HCT116 (cell line): ENCODE measurements at regions not wholly inside any gene's neighbourhood (a gene's known extent, or its start where the extent isn't known, plus 50 kb on each side); places are given as distances from the start of the nearest gene placed in this dataset.

Source experiments
- ATAC-seq: fragments of 200-7000 bp; cut with Tn5 transposase; 2 replicates; pipeline ENCODE4 v1.9.1; 2020; ENCODE audit warnings: mild to moderate bottlenecking, moderate library complexity
- BruUV-seq: library from RNA; stranded (reverse); fragments of 400-500 nt; replicated peaks from 2 replicates; lab custom pipeline; 2021; lab: Mats Ljungman, UMichigan
- CTCF ChIA-PET: fragments of 300-600 bp; sonication (Branson Sonifier 250); formaldehyde crosslinking; loops from one replicate; lab custom pipeline; 2021; ENCODE audit warnings: antibody characterized with exemption; lab: Charles Lee
- POLR2A ChIA-PET: fragments of 300-600, 350-600 bp; sonication (Branson Sonifier 250); formaldehyde crosslinking; loops from one replicate; lab custom pipeline; 2021; ENCODE audit warnings: antibody characterized with exemption; lab: Charles Lee
- RAD21 ChIA-PET, 2 experiments: fragments of 300-600 bp; sonication (Branson Sonifier 250); formaldehyde crosslinking; loops; one replicate each; lab custom pipeline; 2023; ENCODE audit warnings: low total read pairs in 2 of 2; ENCODE audit not compliant: uncharacterized antibody in 2 of 2, unreplicated experiment in 2 of 2, low non-redundant PET in 1 of 2; lab: Charles Lee
- DNase-seq: peaks from one replicate; pipeline ENCODE4 v3.0.0-alpha.2; 2010; ENCODE audit warnings: low read depth, low spot score
- H2AFZ ChIP-seq: fragments of 200-600 bp; shearing (Covaris generic), sonication (generic); 2 replicates; pipeline ENCODE4 v1.6.1; 2017; ENCODE audit warnings: low read depth, mixed run types, mixed read lengths, antibody characterized with exemption, low read length; ENCODE audit not compliant: poor library complexity, severe bottlenecking
- H3K27ac ChIP-seq: 2 replicates; pipeline ENCODE4 v1.5.1; 2012; ENCODE audit warnings: low read depth, low read length
- H3K27me3 ChIP-seq: fragments of 200-600 bp; sonication (generic); 2 replicates; pipeline ENCODE4 v1.6.1; 2016; ENCODE audit warnings: mixed run types, low read length, mixed read lengths; ENCODE audit not compliant: insufficient read depth
- H3K36me3 ChIP-seq, 2 experiments: fragments of 200-500 bp in 1 of 2; fragments of 200-600 bp in 1 of 2; sonication (Bioruptor generic) in 1 of 2; sonication (generic) in 1 of 2; 2 replicates each; pipeline versions ENCODE4 v1.5.1 to v1.6.1; 2014 to 2016; ENCODE audit warnings: low read length in 2 of 2, inconsistent platforms in 1 of 2, mixed read lengths in 1 of 2, mixed run types in 1 of 2; ENCODE audit not compliant: insufficient read depth in 2 of 2, control insufficient read depth in 1 of 2
- H3K4me1 ChIP-seq, 2 experiments: fragments of 200-600 bp in 1 of 2; sonication (generic) in 1 of 2; 2 replicates each; pipeline versions ENCODE4 v1.5.1 to v1.6.1; 2012 to 2017; ENCODE audit warnings: low read length in 2 of 2, inconsistent platforms in 1 of 2, mild to moderate bottlenecking in 1 of 2, mixed read lengths in 1 of 2, mixed run types in 1 of 2, moderate library complexity in 1 of 2; ENCODE audit not compliant: insufficient read depth in 2 of 2, control insufficient read depth in 1 of 2
- H3K4me2 ChIP-seq: fragments of 200-600 bp; sonication (generic); 2 replicates; pipeline ENCODE4 v1.6.1; 2017; ENCODE audit warnings: mixed run types, low read length, mixed read lengths
- H3K4me3 ChIP-seq, 2 experiments: fragments of 200-600 bp in 1 of 2; sonication (generic) in 1 of 2; replicated peaks in 1 of 2; 2 replicates each; pipeline ENCODE4 v1.5.1; 2011 to 2016; ENCODE audit warnings: low read length in 2 of 2, control low read depth in 1 of 2, low read depth in 1 of 2, mild to moderate bottlenecking in 1 of 2, mixed read lengths in 1 of 2, mixed run types in 1 of 2
- H3K79me2 ChIP-seq: fragments of 200-600 bp; sonication (generic); 2 replicates; pipeline ENCODE4 v1.6.1; 2017; ENCODE audit warnings: mild to moderate bottlenecking, mixed run types, low read length, moderate library complexity, mixed read lengths; ENCODE audit not compliant: insufficient read depth
- H3K9ac ChIP-seq: fragments of 200-600 bp; sonication (generic); 2 replicates; pipeline ENCODE4 v1.6.1; 2016; ENCODE audit warnings: low read length, mixed read lengths
- H3K9me2 ChIP-seq: fragments of 200-600 bp; sonication (generic), shearing (Covaris generic); 2 replicates; pipeline ENCODE4 v1.6.1; 2017; ENCODE audit warnings: mixed run types, mild to moderate bottlenecking, moderate library complexity; ENCODE audit not compliant: insufficient read depth
- H3K9me3 ChIP-seq, 2 experiments: fragments of 200-500 bp in 1 of 2; fragments of 200-600 bp in 1 of 2; sonication (Bioruptor generic) in 1 of 2; sonication (generic) in 1 of 2; 2 replicates each; pipeline ENCODE4 v1.6.1; 2014 to 2017; ENCODE audit warnings: low read length in 2 of 2, mixed read lengths in 2 of 2, inconsistent platforms in 1 of 2, low read depth in 1 of 2, mild to moderate bottlenecking in 1 of 2, mixed run types in 1 of 2, moderate library complexity in 1 of 2; ENCODE audit not compliant: control insufficient read depth in 1 of 2, insufficient read depth in 1 of 2
- H4K20me1 ChIP-seq: fragments of 200-600 bp; sonication (generic), shearing (Covaris generic); 2 replicates; pipeline ENCODE4 v1.6.1; 2017; ENCODE audit warnings: mixed run types, mild to moderate bottlenecking, moderate library complexity; ENCODE audit not compliant: insufficient read depth
- CBX3 ChIP-seq: IDR thresholded peaks from 2 replicates; pipeline ENCODE4 v1.6.1; 2012; ENCODE audit warnings: low read depth
- CEBPB ChIP-seq: IDR thresholded peaks from 2 replicates; pipeline ENCODE4 v1.6.1; 2012; ENCODE audit warnings: low read depth
- ELF1 ChIP-seq: IDR thresholded peaks from 2 replicates; pipeline ENCODE4 v1.6.1; 2012; ENCODE audit warnings: low read depth, borderline replicate concordance
- EZH2phosphoT487 ChIP-seq: fragments of 200-600 bp; IDR thresholded peaks from 2 replicates; pipeline ENCODE4 v1.6.1; 2018; ENCODE audit warnings: antibody characterized with exemption, borderline replicate concordance
- FOSL1 ChIP-seq: IDR thresholded peaks from 2 replicates; pipeline ENCODE4 v1.6.1; 2012; ENCODE audit warnings: low read depth
- JUND ChIP-seq: IDR thresholded peaks from 2 replicates; pipeline ENCODE4 v1.6.1; 2012
- POLR2A ChIP-seq: IDR thresholded peaks from 2 replicates; pipeline ENCODE4 v1.7.0; 2011; ENCODE audit warnings: borderline replicate concordance; ENCODE audit not compliant: insufficient read depth, insufficient read length; ENCODE audit errors: extremely low read depth
- SIN3A ChIP-seq: IDR thresholded peaks from 2 replicates; pipeline ENCODE4 v1.6.1; 2012; ENCODE audit warnings: low read depth
- SRF ChIP-seq: IDR thresholded peaks from 2 replicates; pipeline ENCODE4 v1.6.1; 2012; ENCODE audit warnings: low read depth
- YY1 ChIP-seq: IDR thresholded peaks from 2 replicates; pipeline ENCODE4 v1.6.1; 2011; ENCODE audit warnings: low read length, low read depth, moderate library complexity, mild to moderate bottlenecking; ENCODE audit not compliant: insufficient replicate concordance; ENCODE audit errors: extremely low read depth
- ZFX ChIP-seq: fragments of 450-650 bp; IDR thresholded peaks from 2 replicates; pipeline ENCODE4 v1.6.1; 2017
- ZNF274 ChIP-seq: fragments of 200-500 bp; sonication (Bioruptor generic); IDR thresholded peaks from 2 replicates; pipeline ENCODE4 v1.6.1; 2014; ENCODE audit warnings: mild to moderate bottlenecking, low read depth, low read length, inconsistent platforms
- intact Hi-C: fragments of 100-400 bp; cut with micrococcal nuclease; formaldehyde crosslinking; loops from 2 replicates; pipeline ENCODE4 v1.10.0; 2022
- TF ChIP-seq, protein P1 (sequence below): IDR thresholded peaks from 2 replicates; pipeline ENCODE4 v1.6.1; 2011; ENCODE audit warnings: mild to moderate bottlenecking, low read length, moderate library complexity; ENCODE audit not compliant: insufficient replicate concordance; ENCODE audit errors: extremely low read depth
- TF ChIP-seq, protein P2 (sequence below): IDR thresholded peaks from 2 replicates; pipeline ENCODE4 v1.6.1; 2012
- TF ChIP-seq, protein P3 (sequence below): IDR thresholded peaks from 2 replicates; pipeline ENCODE4 v1.6.1; 2012
- TF ChIP-seq, protein P4 (sequence below): IDR thresholded peaks from 2 replicates; pipeline ENCODE4 v1.6.1; 2012; ENCODE audit warnings: low read depth
- TF ChIP-seq, protein P5 (sequence below), 3 experiments: fragments of 200-600 bp in 1 of 3; sonication (generic) in 1 of 3; IDR thresholded peaks in 2 of 3; conservative IDR thresholded peaks in 1 of 3; 2 replicates each; pipeline ENCODE4 v1.5.1; 2012 to 2017; ENCODE audit warnings: low read depth in 2 of 3, low read length in 2 of 3, antibody characterized with exemption in 1 of 3, borderline replicate concordance in 1 of 3, control low read depth in 1 of 3, mild to moderate bottlenecking in 1 of 3, mixed read lengths in 1 of 3, mixed run types in 1 of 3, moderate library complexity in 1 of 3; ENCODE audit not compliant: insufficient read depth in 1 of 3

DNA sequence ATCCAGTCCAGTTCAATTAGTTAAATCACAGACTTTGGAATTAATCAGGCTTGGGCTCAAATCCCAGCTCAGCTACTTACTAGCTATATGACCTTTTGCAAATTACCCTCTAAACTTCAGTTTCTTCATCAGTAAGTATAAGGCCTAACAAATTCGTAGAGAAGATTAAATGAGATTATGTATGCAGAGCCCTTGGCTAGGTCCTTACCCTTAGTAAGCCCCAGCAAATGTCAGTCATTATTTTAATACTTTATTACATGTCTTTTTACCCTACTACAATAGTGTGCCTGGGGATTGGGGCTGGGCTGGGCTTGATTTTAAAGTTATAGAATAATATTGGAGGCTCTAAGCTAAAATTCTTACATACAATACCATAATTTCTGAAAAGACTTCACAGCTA is 326.1 kb upstream of the PREP start (continued):
- TF ChIP-seq, protein P1, sequence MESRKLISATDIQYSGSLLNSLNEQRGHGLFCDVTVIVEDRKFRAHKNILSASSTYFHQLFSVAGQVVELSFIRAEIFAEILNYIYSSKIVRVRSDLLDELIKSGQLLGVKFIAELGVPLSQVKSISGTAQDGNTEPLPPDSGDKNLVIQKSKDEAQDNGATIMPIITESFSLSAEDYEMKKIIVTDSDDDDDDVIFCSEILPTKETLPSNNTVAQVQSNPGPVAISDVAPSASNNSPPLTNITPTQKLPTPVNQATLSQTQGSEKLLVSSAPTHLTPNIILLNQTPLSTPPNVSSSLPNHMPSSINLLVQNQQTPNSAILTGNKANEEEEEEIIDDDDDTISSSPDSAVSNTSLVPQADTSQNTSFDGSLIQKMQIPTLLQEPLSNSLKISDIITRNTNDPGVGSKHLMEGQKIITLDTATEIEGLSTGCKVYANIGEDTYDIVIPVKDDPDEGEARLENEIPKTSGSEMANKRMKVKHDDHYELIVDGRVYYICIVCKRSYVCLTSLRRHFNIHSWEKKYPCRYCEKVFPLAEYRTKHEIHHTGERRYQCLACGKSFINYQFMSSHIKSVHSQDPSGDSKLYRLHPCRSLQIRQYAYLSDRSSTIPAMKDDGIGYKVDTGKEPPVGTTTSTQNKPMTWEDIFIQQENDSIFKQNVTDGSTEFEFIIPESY, result no peak
- TF ChIP-seq ZNF274 (no peak), YY1 (no peak)
- TF ChIP-seq, all 23 proteins: peak for 0

DNA sequence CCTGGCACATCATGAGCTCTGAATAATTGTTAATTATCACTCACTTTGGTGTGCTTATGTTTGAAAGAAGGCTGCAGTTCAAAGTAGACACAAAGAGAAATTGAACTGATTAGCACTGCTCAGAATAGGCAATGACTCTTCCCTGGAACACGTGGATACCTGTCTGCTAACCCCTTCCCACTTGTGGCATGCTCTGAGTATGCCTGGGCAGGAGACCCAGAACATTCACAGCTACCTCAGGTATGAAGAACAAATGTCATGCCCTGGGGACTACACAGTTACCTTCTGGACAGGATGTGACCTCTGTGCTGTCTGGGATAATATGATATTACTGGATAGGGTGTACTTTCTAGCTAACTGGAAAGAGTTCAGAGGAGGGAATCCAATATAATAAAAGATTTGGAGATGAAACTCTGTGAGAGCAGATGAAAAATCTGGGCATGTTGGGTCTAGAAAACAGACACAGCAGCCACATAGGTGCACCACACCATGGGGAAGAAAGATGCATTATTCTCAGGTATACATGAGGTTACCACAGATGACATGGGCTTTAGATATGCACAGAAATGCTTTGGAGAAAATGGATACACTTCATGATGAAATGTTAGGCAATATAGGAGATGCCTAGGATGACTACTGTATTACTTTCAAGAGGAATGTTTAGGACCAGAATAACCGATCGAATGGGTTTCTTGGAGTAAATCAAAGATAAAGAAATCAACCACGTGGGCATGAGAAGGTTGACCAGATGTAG is 324.2 kb upstream of the PREP start:
- H3K27me3 ChIP-seq, result no peaks in the 10 kb centered on the region
- ChIA-PET POLR2A (no interaction called here), RAD21 (no interaction called here), CTCF (interaction anchor here (0.9 to 1.4 kb wide), 2 partner anchors 14 to 243 kb away, joined by 3 read pairs; no protein-coding TSS in a partner anchor)
- H3K9me3 ChIP-seq, result no peaks in the 10 kb centered on the region
- H3K4me1 ChIP-seq, result no peaks in the 10 kb centered on the region
- H3K9ac ChIP-seq, result no peak overlapping the region
- intact Hi-C loops, result no loop called here
- ATAC-seq, result no peak
- H2AFZ ChIP-seq, result no peak overlapping the region
- no peak overlapping the region for H3K27ac ChIP-seq
- no peak overlapping the region for H3K4me3 ChIP-seq
- TF ChIP-seq, protein P2, sequence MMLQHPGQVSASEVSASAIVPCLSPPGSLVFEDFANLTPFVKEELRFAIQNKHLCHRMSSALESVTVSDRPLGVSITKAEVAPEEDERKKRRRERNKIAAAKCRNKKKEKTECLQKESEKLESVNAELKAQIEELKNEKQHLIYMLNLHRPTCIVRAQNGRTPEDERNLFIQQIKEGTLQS, result no peak
- TF ChIP-seq, protein P3, sequence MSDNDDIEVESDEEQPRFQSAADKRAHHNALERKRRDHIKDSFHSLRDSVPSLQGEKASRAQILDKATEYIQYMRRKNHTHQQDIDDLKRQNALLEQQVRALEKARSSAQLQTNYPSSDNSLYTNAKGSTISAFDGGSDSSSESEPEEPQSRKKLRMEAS, result no peak
- TF ChIP-seq FOSL1, result no peak
- no peak for TF ChIP-seq SIN3A
- TF ChIP-seq ZFX, result no peak
- TF ChIP-seq EZH2phosphoT487, result no peak
- TF ChIP-seq SRF, result no peak
- TF ChIP-seq, protein P4, sequence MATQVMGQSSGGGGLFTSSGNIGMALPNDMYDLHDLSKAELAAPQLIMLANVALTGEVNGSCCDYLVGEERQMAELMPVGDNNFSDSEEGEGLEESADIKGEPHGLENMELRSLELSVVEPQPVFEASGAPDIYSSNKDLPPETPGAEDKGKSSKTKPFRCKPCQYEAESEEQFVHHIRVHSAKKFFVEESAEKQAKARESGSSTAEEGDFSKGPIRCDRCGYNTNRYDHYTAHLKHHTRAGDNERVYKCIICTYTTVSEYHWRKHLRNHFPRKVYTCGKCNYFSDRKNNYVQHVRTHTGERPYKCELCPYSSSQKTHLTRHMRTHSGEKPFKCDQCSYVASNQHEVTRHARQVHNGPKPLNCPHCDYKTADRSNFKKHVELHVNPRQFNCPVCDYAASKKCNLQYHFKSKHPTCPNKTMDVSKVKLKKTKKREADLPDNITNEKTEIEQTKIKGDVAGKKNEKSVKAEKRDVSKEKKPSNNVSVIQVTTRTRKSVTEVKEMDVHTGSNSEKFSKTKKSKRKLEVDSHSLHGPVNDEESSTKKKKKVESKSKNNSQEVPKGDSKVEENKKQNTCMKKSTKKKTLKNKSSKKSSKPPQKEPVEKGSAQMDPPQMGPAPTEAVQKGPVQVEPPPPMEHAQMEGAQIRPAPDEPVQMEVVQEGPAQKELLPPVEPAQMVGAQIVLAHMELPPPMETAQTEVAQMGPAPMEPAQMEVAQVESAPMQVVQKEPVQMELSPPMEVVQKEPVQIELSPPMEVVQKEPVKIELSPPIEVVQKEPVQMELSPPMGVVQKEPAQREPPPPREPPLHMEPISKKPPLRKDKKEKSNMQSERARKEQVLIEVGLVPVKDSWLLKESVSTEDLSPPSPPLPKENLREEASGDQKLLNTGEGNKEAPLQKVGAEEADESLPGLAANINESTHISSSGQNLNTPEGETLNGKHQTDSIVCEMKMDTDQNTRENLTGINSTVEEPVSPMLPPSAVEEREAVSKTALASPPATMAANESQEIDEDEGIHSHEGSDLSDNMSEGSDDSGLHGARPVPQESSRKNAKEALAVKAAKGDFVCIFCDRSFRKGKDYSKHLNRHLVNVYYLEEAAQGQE, result no peak
- TF ChIP-seq ZNF274, result no peak
- no peak for TF ChIP-seq CEBPB
- TF ChIP-seq YY1, result no peak
- TF ChIP-seq CBX3, result no peak
- no peak for TF ChIP-seq POLR2A
- no peak for TF ChIP-seq JUND
- TF ChIP-seq, protein P5, sequence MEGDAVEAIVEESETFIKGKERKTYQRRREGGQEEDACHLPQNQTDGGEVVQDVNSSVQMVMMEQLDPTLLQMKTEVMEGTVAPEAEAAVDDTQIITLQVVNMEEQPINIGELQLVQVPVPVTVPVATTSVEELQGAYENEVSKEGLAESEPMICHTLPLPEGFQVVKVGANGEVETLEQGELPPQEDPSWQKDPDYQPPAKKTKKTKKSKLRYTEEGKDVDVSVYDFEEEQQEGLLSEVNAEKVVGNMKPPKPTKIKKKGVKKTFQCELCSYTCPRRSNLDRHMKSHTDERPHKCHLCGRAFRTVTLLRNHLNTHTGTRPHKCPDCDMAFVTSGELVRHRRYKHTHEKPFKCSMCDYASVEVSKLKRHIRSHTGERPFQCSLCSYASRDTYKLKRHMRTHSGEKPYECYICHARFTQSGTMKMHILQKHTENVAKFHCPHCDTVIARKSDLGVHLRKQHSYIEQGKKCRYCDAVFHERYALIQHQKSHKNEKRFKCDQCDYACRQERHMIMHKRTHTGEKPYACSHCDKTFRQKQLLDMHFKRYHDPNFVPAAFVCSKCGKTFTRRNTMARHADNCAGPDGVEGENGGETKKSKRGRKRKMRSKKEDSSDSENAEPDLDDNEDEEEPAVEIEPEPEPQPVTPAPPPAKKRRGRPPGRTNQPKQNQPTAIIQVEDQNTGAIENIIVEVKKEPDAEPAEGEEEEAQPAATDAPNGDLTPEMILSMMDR (IDR thresholded peaks at IDR 0.05 in 2 of 3, conservative IDR thresholded peaks at IDR 0.05 in 1 of 3; ENCODE audit: borderline replicate concordance in 1 of 3, insufficient read depth in 1 of 3, low read depth in 2 of 3, low read length in 2 of 3), result no peak
- no peak for TF ChIP-seq ELF1
- no peaks in the 10 kb centered on the region for H3K36me3 ChIP-seq
- no peaks in the 10 kb centered on the region for H4K20me1 ChIP-seq
- H3K79me2 ChIP-seq, result no peaks in the 10 kb centered on the region
- no peak for DNase-seq
- no TSS peak for BruUV-seq
- no peak overlapping the region for H3K4me2 ChIP-seq
- H3K9me2 ChIP-seq, result no peaks in the 10 kb centered on the region
